8988T (cell line): ENCODE measurements at regions not wholly inside any gene's neighbourhood (a gene's known extent, or its start where the extent isn't known, plus 50 kb on each side); places are given as distances from the start of the nearest gene placed in this dataset.

Source experiments
- DNase-seq: peaks from one replicate; pipeline ENCODE4 v3.0.0; 2011

DNA sequence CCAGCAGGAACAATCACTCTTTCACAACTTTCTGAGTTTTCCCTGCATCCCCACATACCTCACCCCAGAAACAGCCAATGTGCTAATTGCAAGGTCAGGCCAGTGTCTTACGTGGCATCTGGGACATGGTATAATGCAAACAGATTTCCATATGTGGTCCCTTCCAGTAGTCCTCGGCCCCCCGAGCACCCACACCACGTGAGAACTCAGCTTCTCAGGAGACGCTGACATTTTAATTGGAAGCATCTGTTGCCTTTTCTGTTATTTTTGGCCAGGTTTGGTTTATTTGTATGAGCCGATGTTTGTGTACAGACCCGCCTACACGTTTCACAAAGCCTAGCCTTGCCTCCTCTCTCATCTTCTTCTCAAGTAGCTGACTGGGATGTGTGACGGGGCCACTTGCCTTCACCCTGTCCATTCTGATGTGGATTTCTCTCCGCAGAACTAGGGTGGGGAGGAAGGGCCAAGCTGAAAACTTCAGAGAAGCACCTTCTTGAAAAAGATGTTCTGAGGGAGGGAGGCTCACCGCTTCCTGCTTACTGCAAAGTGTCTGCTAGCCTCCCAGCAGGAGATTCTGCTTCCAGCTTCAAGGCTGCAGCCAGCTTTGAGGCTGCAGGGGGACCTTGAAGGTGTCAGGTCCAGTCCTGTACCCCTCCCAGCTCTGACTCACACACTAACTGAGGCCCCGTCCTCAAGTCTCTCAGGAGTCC is 109.6 kb upstream of the SLC14A2 start:
- DNase-seq: no peak

GRCh38 chr18:45506951-45507350 is 108.3 kb upstream of the SLC14A2 start:
- no peak for DNase-seq

- DNase-seq: no peak
These were observed 105.7 kb upstream of the SLC14A2 start for GRCh38 chr18:45509535-45509934.

DNA sequence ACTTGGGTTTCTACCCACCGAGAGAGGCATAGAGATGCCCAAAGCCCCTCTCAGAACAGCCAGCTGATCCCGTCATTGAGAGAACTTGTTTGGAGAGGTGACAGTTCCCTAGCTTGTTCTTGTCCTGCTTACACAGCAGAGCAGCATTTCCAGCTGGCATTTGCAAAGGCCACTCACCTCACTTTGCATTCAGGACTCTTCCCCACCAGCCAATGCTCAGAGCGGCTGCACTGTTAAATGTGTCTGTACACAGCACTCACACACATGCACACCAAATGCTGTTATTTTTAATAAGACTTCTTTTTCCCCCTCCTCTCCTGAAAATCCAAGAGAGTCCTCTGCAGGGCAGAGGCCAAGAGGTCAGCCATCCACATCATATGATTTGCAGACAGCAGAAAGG is 104.6 kb upstream of the SLC14A2 start:
- DNase-seq: no peak

- no peak for DNase-seq
These were observed 102.8 kb upstream of the SLC14A2 start for GRCh38 chr18:45512363-45512953.

DNA sequence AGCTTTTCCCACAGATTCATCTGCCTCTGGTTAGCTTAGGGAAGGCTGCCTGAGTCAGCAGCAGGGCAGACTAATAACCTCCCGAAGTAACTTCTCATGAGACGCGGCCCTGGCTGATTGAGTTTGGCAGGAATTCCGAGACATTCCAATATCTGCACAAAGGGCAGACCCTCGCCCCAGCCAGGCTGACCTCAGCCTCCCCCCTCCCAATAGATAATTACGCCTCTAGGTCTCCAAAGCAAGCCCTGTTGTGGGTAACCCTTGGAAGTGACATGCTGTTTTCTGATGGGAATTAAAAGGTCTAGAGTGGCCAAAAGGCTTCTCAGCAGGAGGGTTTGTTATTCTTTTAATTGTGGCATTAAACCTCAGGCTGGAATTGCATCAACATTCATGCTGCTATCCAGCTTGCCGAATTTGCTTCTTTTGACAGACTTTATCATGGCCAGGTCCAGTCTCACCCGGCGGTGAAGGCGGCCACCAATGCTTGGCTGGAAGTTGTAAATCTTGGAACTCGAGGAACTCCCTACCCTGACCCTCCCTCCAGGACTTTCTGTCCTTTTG is 98.0 kb upstream of the SLC14A2 start:
- DNase-seq: no peak

- no peak for DNase-seq
These were observed 96.7 kb upstream of the SLC14A2 start for GRCh38 chr18:45518311-45519155.

DNA sequence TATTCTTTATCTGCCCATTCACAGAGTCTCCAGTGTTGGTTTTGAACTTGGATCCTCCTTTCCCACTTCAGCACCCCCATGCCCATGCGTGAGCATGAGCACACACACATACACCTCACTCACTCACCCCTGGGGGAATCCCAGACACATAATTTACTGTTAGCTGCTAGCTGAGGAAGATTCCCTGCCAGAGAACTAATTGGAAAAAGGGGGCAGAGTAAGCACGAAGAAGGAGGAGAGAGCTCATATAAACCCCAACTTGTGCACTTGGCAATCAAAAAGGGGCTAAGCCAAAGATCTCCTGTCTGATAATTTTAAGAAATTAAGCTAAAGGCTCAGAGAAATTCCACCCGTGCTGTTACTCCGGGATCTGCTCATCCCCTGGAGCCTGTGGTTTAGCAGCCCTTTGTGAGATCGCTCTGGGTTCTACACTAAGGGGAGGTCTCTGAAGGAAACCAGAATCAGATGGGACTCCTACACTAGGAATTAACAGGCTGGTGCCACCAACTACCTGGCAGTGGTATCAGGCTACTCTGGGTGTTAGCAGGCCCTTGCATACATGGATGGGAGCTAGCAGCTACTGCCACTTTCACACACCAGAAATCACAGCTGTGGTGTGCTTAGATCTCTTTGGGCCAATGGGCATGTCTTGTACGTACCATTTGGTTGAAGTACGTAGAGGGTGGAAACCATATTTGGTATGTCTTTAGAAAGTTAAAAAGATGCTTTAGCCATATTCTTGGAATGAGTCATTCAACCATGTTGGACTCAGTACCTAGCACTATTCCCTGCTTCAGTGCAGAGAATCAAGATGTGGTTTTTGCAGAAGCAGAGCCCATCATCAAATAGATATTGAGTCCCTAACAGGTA is 95.6 kb upstream of the SLC14A2 start:
- no peak for DNase-seq

DNA sequence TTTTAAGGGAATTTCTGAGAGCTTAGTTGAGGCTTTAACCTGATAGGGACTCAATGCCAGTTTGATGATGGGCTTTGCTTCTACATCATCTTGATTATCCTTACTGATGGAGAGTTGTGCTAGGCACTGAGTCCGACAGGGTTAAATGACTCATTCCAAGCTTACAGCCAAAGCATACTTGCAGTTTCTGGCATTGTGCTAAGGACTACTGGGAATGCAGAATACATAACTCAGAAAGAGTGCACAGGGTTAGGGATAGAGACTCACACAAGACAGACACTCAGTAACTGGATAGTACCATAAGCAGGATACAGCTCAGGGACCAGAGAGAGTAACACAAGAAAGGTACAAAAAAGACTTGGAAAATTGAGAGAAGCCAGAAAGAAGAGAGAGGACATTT is 94.1 kb upstream of the SLC14A2 start:
- no peak for DNase-seq

DNA sequence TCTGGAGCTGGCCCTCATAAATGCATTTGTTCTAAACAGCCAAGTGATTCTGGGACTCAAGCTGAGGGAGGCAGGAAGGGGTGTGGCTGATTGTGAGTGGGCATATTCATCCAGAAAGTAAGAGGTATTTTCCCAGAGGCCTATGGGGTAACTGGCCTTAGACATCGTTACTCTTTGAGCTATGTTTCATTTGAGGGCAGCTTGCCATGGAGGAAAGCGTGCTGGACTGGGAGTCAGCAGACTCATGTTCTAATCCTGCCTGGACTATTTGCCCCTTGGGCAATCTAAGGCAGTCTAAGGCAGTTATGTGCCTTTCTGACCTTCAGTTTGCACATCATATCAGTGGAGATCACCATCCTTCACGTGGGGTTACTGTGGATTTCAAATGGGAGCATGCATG is 93.5 kb upstream of the SLC14A2 start:
- no peak for DNase-seq

GRCh38 chr18:45522371-45522770 is 92.9 kb upstream of the SLC14A2 start:
- DNase-seq: no peak

DNA sequence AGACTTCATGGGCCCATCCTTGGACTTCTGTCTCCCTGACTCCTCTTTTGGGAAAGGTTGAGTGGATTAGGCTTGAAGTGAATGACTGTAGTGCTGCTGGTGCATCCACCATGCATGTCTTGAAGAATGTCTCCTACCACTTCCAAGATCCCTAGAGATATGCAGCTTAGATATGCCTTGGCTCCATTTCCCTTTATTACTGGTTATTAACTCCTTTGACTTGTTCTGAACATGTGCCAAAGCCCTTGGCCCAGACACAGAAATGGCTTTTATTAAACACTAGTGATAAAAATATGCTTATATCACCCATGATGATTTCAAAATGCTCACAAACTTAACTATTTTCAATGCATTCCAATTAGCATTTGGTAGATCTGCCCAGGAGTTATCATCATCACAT is 90.0 kb upstream of the SLC14A2 start:
- DNase-seq: no peak

GRCh38 chr18:45526114-45526841 is 89.0 kb upstream of the SLC14A2 start:
- DNase-seq: no peak

GRCh38 chr18:45527891-45528290 is 87.4 kb upstream of the SLC14A2 start:
- DNase-seq: no peak

GRCh38 chr18:45528712-45529336 is 86.5 kb upstream of the SLC14A2 start:
- no peak for DNase-seq

GRCh38 chr18:45538444-45538843 is 76.8 kb upstream of the SLC14A2 start:
- no peak for DNase-seq

DNA sequence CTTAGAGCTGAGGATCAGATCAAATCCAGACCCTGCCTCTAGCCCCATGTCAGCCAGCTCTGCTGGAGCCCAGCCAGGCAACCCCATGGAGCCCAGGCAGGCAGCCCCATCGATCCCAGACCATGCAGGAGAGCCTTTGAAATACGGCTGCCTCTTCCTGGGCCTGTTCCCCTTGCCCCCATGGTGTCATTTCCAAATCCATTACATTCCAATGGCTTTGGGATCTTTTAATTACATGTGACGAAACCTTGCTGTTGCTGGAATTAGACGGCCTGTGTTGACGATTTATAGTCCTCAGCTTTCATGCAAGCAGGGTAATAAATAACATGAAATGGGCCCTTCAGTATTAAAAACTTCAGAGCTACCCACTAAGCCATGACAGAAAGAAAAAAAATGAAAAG is 75.8 kb upstream of the SLC14A2 start:
- DNase-seq: no peak

DNA sequence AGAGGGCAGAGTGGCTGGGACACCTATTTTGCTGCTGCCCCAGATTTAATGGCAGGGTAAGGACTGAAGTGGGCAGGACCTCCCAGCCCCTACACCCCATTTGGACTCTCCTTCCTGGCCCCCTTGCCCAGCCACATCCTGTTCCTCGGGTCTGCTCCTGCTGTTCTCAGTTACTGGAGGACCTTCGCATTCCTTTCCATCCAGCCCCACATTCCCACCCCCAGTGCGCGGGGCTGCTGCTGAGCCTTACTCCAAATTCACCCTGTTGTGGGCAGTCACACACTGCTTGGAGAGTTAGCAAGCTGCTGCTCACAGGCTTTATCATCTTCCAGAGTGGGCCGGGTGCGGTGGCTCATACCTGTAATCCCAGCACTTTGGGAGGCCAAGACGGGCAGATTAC is 75.2 kb upstream of the SLC14A2 start:
- no peak for DNase-seq

GRCh38 chr18:45541421-45541820 is 73.9 kb upstream of the SLC14A2 start:
- no peak for DNase-seq

GRCh38 chr18:45542043-45542442 is 73.2 kb upstream of the SLC14A2 start:
- DNase-seq: no peak

DNA sequence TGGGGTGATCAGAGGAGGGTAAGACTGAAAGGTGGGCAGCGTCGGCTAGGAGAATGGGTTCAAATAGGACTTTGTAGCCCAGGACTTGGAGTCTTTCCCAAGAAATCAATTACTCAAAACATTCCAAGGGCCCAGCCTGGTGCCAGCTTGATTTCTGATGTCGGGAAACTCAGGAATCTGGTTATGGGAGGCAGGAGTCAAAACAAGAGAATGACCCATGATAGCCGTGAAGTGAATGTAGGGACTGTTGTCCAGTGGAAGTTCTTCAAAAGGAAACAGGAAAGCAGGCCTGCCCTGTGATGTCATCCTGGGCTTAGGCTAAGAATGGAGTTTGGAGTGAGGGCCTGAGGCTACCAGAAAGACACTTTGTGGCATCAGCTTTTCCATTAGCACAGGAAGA is 67.4 kb upstream of the SLC14A2 start:
- no peak for DNase-seq

GRCh38 chr18:45548614-45549013 is 66.7 kb upstream of the SLC14A2 start:
- DNase-seq: no peak
